ENCODE measurements at regions not wholly inside any gene's neighbourhood (a gene's known extent, or its start where the extent isn't known, plus 50 kb on each side); places are given as distances from the start of the nearest gene placed in this dataset.

GRCh38 chr5:1734271-1734907 is 65.2 kb downstream of the MRPL36 start:
- TF ChIP-seq PRDM2 (tag by site-specific recombination; IDR thresholded peaks at IDR 0.05; ENCODE audit: borderline replicate concordance) (no peak), CTCF (tag by site-specific recombination; IDR thresholded peaks at IDR 0.05) (no peak)

Data from HEK293 (cell line).